Gastroesophageal sphincter (tissue), 3 donors: ENCODE measurements at regions not wholly inside any gene's neighbourhood (a gene's known extent, or its start where the extent isn't known, plus 50 kb on each side); places are given as distances from the start of the nearest gene placed in this dataset.

Experiments used
- CTCF ChIP-seq, 4 experiments: fragments of 200-600 bp in 2 of 4; fragments of 450-650 bp in 2 of 4; sonication (generic) in 1 of 4; IDR thresholded peaks; one replicate each; pipeline ENCODE4 v1.5.1; 2017 to 2019; ENCODE audit warnings: antibody characterized with exemption in 4 of 4, mild to moderate bottlenecking in 2 of 4, moderate library complexity in 2 of 4
- POLR2A ChIP-seq, 2 donors: fragments of 450-650 bp; IDR thresholded peaks; one replicate each; pipeline ENCODE4 v1.6.1; 2017; ENCODE audit warnings: antibody characterized with exemption in 2 of 2, mild to moderate bottlenecking in 2 of 2, moderate library complexity in 1 of 2
- POLR2AphosphoS5 ChIP-seq: sonication (generic); formaldehyde crosslinking; IDR thresholded peaks from one replicate; pipeline ENCODE4 v1.6.1; 2017; ENCODE audit warnings: antibody characterized with exemption

- TF ChIP-seq CTCF (IDR thresholded peaks at IDR 0.05) (no peak), POLR2AphosphoS5 (no peak), POLR2A (IDR thresholded peaks at IDR 0.05) (no peak)
Measured at GRCh38 chr16:49051576-49051975, 230.1 kb downstream of the CBLN1 start.
